ENCODE measurements at regions not wholly inside any gene's neighbourhood (a gene's known extent, or its start where the extent isn't known, plus 50 kb on each side); places are given as distances from the start of the nearest gene placed in this dataset.

GRCh38 chr6:94735270-94735669 lies 842.1 kb upstream of the MANEA start:
- WGBS, 2 donors (ENCODE audit: low coverage in 1 of 2): 62 to 73% methylated on average over 2 to 6 of the region's 7 CpGs
- no peaks in the 10 kb centered on the region for H3K9me3 ChIP-seq
- TF ChIP-seq POLR2A (IDR thresholded peaks at IDR 0.05) (no peak), CTCF (IDR thresholded peaks at IDR 0.05) (no peak), POLR2AphosphoS5 (IDR thresholded peaks at IDR 0.05) (no peak), EP300 (IDR thresholded peaks at IDR 0.05) (no peak)

GRCh38 chr6:94734751-94735150 lies 842.6 kb upstream of the MANEA start:
- 88 to 100% methylated on average over 1 of the region's 1 CpG for WGBS, 2 donors (ENCODE audit: low coverage in 1 of 2)
- Histone ChIP-seq H3K4me3 (no peak overlapping the region), H3K27me3 (no peaks in the 10 kb centered on the region), H3K9me3 (no peaks in the 10 kb centered on the region), H3K27ac (no peak overlapping the region), H3K4me1 (no peaks in the 10 kb centered on the region), H3K36me3 (no peaks in the 10 kb centered on the region)
- ATAC-seq: no peak
- TF ChIP-seq POLR2A (IDR thresholded peaks at IDR 0.05) (no peak), EP300 (IDR thresholded peaks at IDR 0.05) (no peak), CTCF (IDR thresholded peaks at IDR 0.05) (no peak), POLR2AphosphoS5 (IDR thresholded peaks at IDR 0.05) (no peak)

More at GRCh38 chr6:94735270-94735669, 842.1 kb upstream of the MANEA start:
- H3K36me3 ChIP-seq: no peaks in the 10 kb centered on the region
- H3K27me3 ChIP-seq: no peaks in the 10 kb centered on the region
- no peak overlapping the region for H3K27ac ChIP-seq
- H3K4me3 ChIP-seq: no peak overlapping the region
- H3K4me1 ChIP-seq: no peaks in the 10 kb centered on the region
- ATAC-seq: no peak

GRCh38 chr6:94733066-94733465 lies 844.3 kb upstream of the MANEA start:
- Histone ChIP-seq H3K27ac (no peak overlapping the region), H3K4me3 (no peak overlapping the region), H3K4me1 (no peaks in the 10 kb centered on the region), H3K9me3 (peaks cover 0 to under 1% (median 0%) of the 10 kb centered on the region in 3 donors), H3K36me3 (no peaks in the 10 kb centered on the region), H3K27me3 (no peaks in the 10 kb centered on the region)
- WGBS, 2 donors (ENCODE audit: low coverage in 1 of 2): 71 to 85% methylated on average over 7 of the region's 7 CpGs
- TF ChIP-seq POLR2A (IDR thresholded peaks at IDR 0.05) (no peak), CTCF (IDR thresholded peaks at IDR 0.05) (no peak), POLR2AphosphoS5 (IDR thresholded peaks at IDR 0.05) (no peak), EP300 (IDR thresholded peaks at IDR 0.05) (no peak)
- no peak for ATAC-seq

- Histone ChIP-seq H3K27ac (no peak overlapping the region), H3K4me3 (no peak overlapping the region), H3K36me3 (no peaks in the 10 kb centered on the region), H3K9me3 (peaks cover 0 to 11% (median 0%) of the 10 kb centered on the region in 3 donors), H3K27me3 (no peaks in the 10 kb centered on the region), H3K4me1 (no peaks in the 10 kb centered on the region)
- TF ChIP-seq CTCF (IDR thresholded peaks at IDR 0.05) (no peak), EP300 (IDR thresholded peaks at IDR 0.05) (no peak), POLR2AphosphoS5 (IDR thresholded peaks at IDR 0.05) (no peak), POLR2A (IDR thresholded peaks at IDR 0.05) (no peak)
- ATAC-seq: no peak
Observed at GRCh38 chr6:94727710-94728109, 849.6 kb upstream of the MANEA start.

GRCh38 chr6:94721459-94721858 lies 855.9 kb upstream of the MANEA start:
- 56 to 93% methylated on average over 1 to 2 of the region's 2 CpGs for WGBS, 2 donors (ENCODE audit: low coverage in 1 of 2)
- H3K27ac ChIP-seq: no peak overlapping the region
- ATAC-seq: no peak
- TF ChIP-seq EP300 (IDR thresholded peaks at IDR 0.05): no peak
- TF ChIP-seq POLR2AphosphoS5 (IDR thresholded peaks at IDR 0.05): no peak
- no peaks in the 10 kb centered on the region for H3K27me3 ChIP-seq
- H3K9me3 ChIP-seq: no peaks in the 10 kb centered on the region
- no peak overlapping the region for H3K4me3 ChIP-seq
- no peaks in the 10 kb centered on the region for H3K36me3 ChIP-seq
- H3K4me1 ChIP-seq: no peaks in the 10 kb centered on the region
